Esophagus squamous epithelium (tissue), 4 donors: ENCODE measurements at regions not wholly inside any gene's neighbourhood (a gene's known extent, or its start where the extent isn't known, plus 50 kb on each side); places are given as distances from the start of the nearest gene placed in this dataset.

Experiments used
- POLR2A ChIP-seq, 4 donors: fragments of 450-650 bp; IDR thresholded peaks; one replicate each; pipeline ENCODE4 v1.6.1; 2017; ENCODE audit warnings: antibody characterized with exemption in 4 of 4, mild to moderate bottlenecking in 4 of 4, moderate library complexity in 3 of 4
- TF ChIP-seq, protein P1 (sequence below), 6 experiments: fragments of 450-650 bp in 4 of 6; fragments of 200-600 bp in 2 of 6; sonication (generic) in 2 of 6; IDR thresholded peaks; one replicate each; pipeline ENCODE4 v1.5.1; 2016 to 2019; ENCODE audit warnings: antibody characterized with exemption in 6 of 6, mild to moderate bottlenecking in 4 of 6, moderate library complexity in 4 of 6

DNA sequence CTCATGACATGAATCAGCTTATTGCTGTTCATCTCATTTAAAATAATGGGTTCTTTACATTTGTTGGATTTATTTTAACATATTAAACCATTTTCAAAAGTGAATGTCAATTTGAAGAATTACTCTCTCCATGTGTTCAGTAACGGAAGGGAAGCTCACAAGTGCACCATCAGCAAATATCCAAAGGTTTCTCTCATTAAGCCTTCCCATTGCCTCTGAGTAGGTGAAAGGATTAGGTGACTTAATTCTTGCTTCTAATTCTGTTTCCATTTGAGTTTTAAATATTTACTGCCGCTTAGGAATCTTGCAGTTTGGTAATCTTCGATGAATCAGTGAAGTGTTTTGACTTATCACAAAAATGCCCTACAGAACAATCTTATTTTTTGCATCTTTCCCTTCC lies 145.1 kb upstream of the NYAP2 start:
- TF ChIP-seq, protein P1, sequence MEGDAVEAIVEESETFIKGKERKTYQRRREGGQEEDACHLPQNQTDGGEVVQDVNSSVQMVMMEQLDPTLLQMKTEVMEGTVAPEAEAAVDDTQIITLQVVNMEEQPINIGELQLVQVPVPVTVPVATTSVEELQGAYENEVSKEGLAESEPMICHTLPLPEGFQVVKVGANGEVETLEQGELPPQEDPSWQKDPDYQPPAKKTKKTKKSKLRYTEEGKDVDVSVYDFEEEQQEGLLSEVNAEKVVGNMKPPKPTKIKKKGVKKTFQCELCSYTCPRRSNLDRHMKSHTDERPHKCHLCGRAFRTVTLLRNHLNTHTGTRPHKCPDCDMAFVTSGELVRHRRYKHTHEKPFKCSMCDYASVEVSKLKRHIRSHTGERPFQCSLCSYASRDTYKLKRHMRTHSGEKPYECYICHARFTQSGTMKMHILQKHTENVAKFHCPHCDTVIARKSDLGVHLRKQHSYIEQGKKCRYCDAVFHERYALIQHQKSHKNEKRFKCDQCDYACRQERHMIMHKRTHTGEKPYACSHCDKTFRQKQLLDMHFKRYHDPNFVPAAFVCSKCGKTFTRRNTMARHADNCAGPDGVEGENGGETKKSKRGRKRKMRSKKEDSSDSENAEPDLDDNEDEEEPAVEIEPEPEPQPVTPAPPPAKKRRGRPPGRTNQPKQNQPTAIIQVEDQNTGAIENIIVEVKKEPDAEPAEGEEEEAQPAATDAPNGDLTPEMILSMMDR (IDR thresholded peaks at IDR 0.05) = no peak
- no peak for TF ChIP-seq POLR2A (IDR thresholded peaks at IDR 0.05)
